Sigmoid colon (tissue), 4 donors: ENCODE measurements at regions not wholly inside any gene's neighbourhood (a gene's known extent, or its start where the extent isn't known, plus 50 kb on each side); places are given as distances from the start of the nearest gene placed in this dataset.

ENCODE experiments used
- EP300 ChIP-seq, 4 donors: sonication (generic); formaldehyde crosslinking; IDR thresholded peaks; one replicate each; pipeline ENCODE4 v1.6.1; 2017; ENCODE audit warnings: antibody characterized with exemption in 4 of 4
- POLR2A ChIP-seq, 2 donors: fragments of 450-650 bp; IDR thresholded peaks; one replicate each; pipeline ENCODE4 v1.6.1; 2016; ENCODE audit warnings: antibody characterized with exemption in 2 of 2, mild to moderate bottlenecking in 2 of 2, moderate library complexity in 2 of 2
- TF ChIP-seq, protein P1 (sequence below), 4 experiments: fragments of 450-650 bp in 3 of 4; fragments of 200-600 bp in 1 of 4; IDR thresholded peaks; one replicate each; pipeline ENCODE4 v1.5.1; 2016 to 2019; ENCODE audit warnings: antibody characterized with exemption in 4 of 4, mild to moderate bottlenecking in 3 of 4, moderate library complexity in 2 of 4

DNA sequence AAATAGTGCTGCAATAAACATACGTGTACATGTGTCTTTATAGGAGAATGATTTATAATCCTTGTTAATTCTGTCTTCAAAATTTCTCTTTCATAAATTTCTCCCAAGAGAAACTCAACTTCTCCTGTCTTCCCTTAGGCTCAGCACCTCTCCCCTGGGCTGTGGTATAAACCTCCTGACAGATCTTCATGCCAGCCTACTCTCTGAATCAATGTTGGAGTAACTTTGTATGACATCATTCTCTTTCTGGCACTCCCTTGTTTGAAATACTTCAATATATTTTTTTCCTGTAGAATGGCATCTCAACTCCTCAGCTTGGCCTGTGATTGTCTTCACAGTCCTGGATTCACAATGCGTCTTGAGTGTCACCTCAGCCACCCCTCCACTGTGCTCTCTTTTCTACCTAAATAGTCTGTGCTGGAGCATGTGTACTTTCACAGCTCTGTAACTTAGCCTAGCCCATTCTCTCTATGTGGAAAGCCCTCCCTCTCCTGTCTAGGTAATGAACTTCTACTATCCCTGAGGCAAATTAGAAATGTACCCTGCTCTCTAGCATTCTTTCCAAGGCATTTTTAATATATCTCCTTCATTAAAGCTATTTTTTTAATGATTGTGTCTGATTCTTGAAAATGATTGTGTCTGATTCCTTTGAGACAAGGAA lies 649.9 kb upstream of the FANCL start:
- TF ChIP-seq, protein P1, sequence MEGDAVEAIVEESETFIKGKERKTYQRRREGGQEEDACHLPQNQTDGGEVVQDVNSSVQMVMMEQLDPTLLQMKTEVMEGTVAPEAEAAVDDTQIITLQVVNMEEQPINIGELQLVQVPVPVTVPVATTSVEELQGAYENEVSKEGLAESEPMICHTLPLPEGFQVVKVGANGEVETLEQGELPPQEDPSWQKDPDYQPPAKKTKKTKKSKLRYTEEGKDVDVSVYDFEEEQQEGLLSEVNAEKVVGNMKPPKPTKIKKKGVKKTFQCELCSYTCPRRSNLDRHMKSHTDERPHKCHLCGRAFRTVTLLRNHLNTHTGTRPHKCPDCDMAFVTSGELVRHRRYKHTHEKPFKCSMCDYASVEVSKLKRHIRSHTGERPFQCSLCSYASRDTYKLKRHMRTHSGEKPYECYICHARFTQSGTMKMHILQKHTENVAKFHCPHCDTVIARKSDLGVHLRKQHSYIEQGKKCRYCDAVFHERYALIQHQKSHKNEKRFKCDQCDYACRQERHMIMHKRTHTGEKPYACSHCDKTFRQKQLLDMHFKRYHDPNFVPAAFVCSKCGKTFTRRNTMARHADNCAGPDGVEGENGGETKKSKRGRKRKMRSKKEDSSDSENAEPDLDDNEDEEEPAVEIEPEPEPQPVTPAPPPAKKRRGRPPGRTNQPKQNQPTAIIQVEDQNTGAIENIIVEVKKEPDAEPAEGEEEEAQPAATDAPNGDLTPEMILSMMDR (IDR thresholded peaks at IDR 0.05) = no peak
- no peak for TF ChIP-seq POLR2A (IDR thresholded peaks at IDR 0.05)
- no peak for TF ChIP-seq EP300 (IDR thresholded peaks at IDR 0.05)
